NT2/D1 (cell line): ENCODE measurements at regions not wholly inside any gene's neighbourhood (a gene's known extent, or its start where the extent isn't known, plus 50 kb on each side); places are given as distances from the start of the nearest gene placed in this dataset.

Experiments used
- SUZ12 ChIP-seq: IDR thresholded peaks from 2 replicates; pipeline ENCODE4 v1.6.1; 2011; ENCODE audit not compliant: insufficient read length, insufficient read depth; ENCODE audit errors: extremely low read depth
- ZNF274 ChIP-seq: IDR thresholded peaks from 2 replicates; pipeline ENCODE4 v1.6.1; 2011; ENCODE audit warnings: mild to moderate bottlenecking, low read depth, low read length

- no peak for TF ChIP-seq ZNF274
- no peak for TF ChIP-seq SUZ12
Observed at GRCh38 chr7:39761449-39761848, 138.1 kb downstream of the RALA start.
